SK-N-SH (cell line): ENCODE measurements at regions not wholly inside any gene's neighbourhood (a gene's known extent, or its start where the extent isn't known, plus 50 kb on each side); places are given as distances from the start of the nearest gene placed in this dataset.
"Not testable (repeated sequence)": the region's sequence is repeated elsewhere in the genome, so short reads cannot be mapped to it uniquely, and the experiment has no call there.

Experiments used
- CTCF ChIA-PET: fragments of 300-600, 350-600 bp; formaldehyde crosslinking; extraction: SDS; loops from one replicate; lab custom pipeline; 2021; lab: Yijun Ruan, JAX
- POLR2A ChIA-PET: fragments of 350-600 bp; sonication (Branson Sonifier 250); formaldehyde crosslinking; extraction: SDS; loops from one replicate; lab custom pipeline; 2020; ENCODE audit warnings: antibody characterized with exemption, inconsistent platforms; lab: Yijun Ruan, JAX
- DNase-seq: peaks from one replicate; pipeline ENCODE4 v3.0.0; 2012
- H2AFZ ChIP-seq: fragments of 200-600 bp; sonication (generic); 2 replicates; pipeline ENCODE4 v1.8.1; 2016; ENCODE audit warnings: antibody characterized with exemption, mild to moderate bottlenecking, low read depth
- H3F3A ChIP-seq: fragments of 200-600 bp; sonication (generic); replicated peaks from 2 replicates; pipeline ENCODE3; 2016; ENCODE audit warnings: antibody characterized with exemption, mild to moderate bottlenecking; ENCODE audit not compliant: insufficient read depth
- H3K27ac ChIP-seq, 2 experiments: fragments of 200-500 bp in 1 of 2; fragments of 200-600 bp in 1 of 2; sonication (Bioruptor generic) in 1 of 2; sonication (generic), shearing (Covaris generic) in 1 of 2; 2 replicates each; pipeline versions ENCODE4 v1.5.1 to v1.6.1; 2014 to 2016; ENCODE audit warnings: low read depth in 2 of 2, inconsistent platforms in 1 of 2, low read length in 1 of 2, mild to moderate bottlenecking in 1 of 2, mixed read lengths in 1 of 2
- H3K27me3 ChIP-seq: fragments of 200-600 bp; sonication (generic), shearing (Covaris generic); 2 replicates; pipeline ENCODE4 v1.6.1; 2016; ENCODE audit warnings: mixed run types; ENCODE audit not compliant: insufficient read depth
- H3K36me3 ChIP-seq, 2 experiments: fragments of 200-500 bp in 1 of 2; fragments of 200-600 bp in 1 of 2; sonication (Bioruptor generic) in 1 of 2; sonication (generic) in 1 of 2; replicated peaks in 1 of 2; 2 replicates each; pipeline versions ENCODE3 to v1.5.1; 2014 to 2016; ENCODE audit warnings: low read length in 1 of 2, mild to moderate bottlenecking in 1 of 2; ENCODE audit not compliant: insufficient read depth in 2 of 2, control insufficient read depth in 1 of 2
- H3K4me1 ChIP-seq, 2 experiments: fragments of 200-500 bp in 1 of 2; fragments of 200-600 bp in 1 of 2; sonication (Bioruptor generic) in 1 of 2; sonication (generic), shearing (Covaris generic) in 1 of 2; 2 replicates each; pipeline versions ENCODE4 v1.5.1 to v1.6.1; 2014 to 2016; ENCODE audit warnings: low read depth in 1 of 2, low read length in 1 of 2, mixed run types in 1 of 2; ENCODE audit not compliant: insufficient read depth in 2 of 2, control insufficient read depth in 1 of 2
- H3K4me2 ChIP-seq: fragments of 200-600 bp; sonication (generic), shearing (Covaris generic); 2 replicates; pipeline ENCODE4 v1.6.1; 2017; ENCODE audit warnings: mixed run types
- H3K4me3 ChIP-seq, 2 experiments: fragments of 200-500 bp in 1 of 2; fragments of 200-600 bp in 1 of 2; sonication (Bioruptor generic) in 1 of 2; sonication (generic), shearing (Covaris generic) in 1 of 2; 2 replicates each; pipeline versions ENCODE4 v1.5.1 to v1.8.1; 2014 to 2016; ENCODE audit warnings: low read depth in 2 of 2, inconsistent platforms in 1 of 2, low read length in 1 of 2, mild to moderate bottlenecking in 1 of 2, mixed read lengths in 1 of 2, moderate library complexity in 1 of 2
- H3K79me2 ChIP-seq: fragments of 200-600 bp; sonication (generic); 2 replicates; pipeline ENCODE4 v1.8.1; 2017; ENCODE audit warnings: mild to moderate bottlenecking; ENCODE audit not compliant: insufficient read depth
- H3K9ac ChIP-seq: fragments of 200-600 bp; sonication (generic); 2 replicates; pipeline ENCODE4 v1.6.1; 2017; ENCODE audit warnings: mixed run types
- H3K9me2 ChIP-seq: fragments of 200-600 bp; sonication (generic); 2 replicates; pipeline ENCODE4 v1.6.1; 2017; ENCODE audit warnings: mixed run types
- H3K9me3 ChIP-seq: fragments of 200-600 bp; sonication (generic); 2 replicates; pipeline ENCODE4 v1.6.1; 2017; ENCODE audit warnings: mixed run types, mild to moderate bottlenecking, moderate library complexity
- H4K20me1 ChIP-seq: fragments of 200-600 bp; sonication (generic); 2 replicates; pipeline ENCODE4 v1.6.1; 2017; ENCODE audit warnings: mild to moderate bottlenecking, mixed run types; ENCODE audit not compliant: insufficient read depth
- CHD2 ChIP-seq: fragments of 150-350 bp; IDR thresholded peaks from 2 replicates; pipeline ENCODE4 v1.6.1; 2018; ENCODE audit warnings: low read length; ENCODE audit not compliant: partially characterized antibody
- FOSL2 ChIP-seq: IDR thresholded peaks from 2 replicates; pipeline ENCODE4 v1.4.0; 2012; ENCODE audit warnings: low read depth, mild to moderate bottlenecking, moderate library complexity, borderline replicate concordance
- FOXJ3 ChIP-seq: sonication (generic); formaldehyde crosslinking; IDR thresholded peaks from 2 replicates; pipeline ENCODE4 v1.5.1; 2020; ENCODE audit warnings: mild to moderate bottlenecking, missing genetic modification reagents
- JUND ChIP-seq: IDR thresholded peaks from 2 replicates; pipeline ENCODE4 v1.4.0; 2012
- MEF2A ChIP-seq: IDR thresholded peaks from 2 replicates; pipeline ENCODE4 v1.4.0; 2012; ENCODE audit warnings: low read depth, borderline replicate concordance
- MXI1 ChIP-seq: IDR thresholded peaks from 2 replicates; pipeline ENCODE4 v1.6.1; 2012; ENCODE audit warnings: mild to moderate bottlenecking, low read depth, low read length, improper control_type of control experiment
- NFIC ChIP-seq: IDR thresholded peaks from 2 replicates; pipeline ENCODE4 v1.4.0; 2012; ENCODE audit warnings: borderline replicate concordance
- POLR2AphosphoS5 ChIP-seq: IDR thresholded peaks from 2 replicates; pipeline ENCODE4 v1.6.1; 2012; ENCODE audit warnings: low read depth, low read length
- RAD21 ChIP-seq: IDR thresholded peaks from 2 replicates; pipeline ENCODE4 v1.6.1; 2012; ENCODE audit warnings: mild to moderate bottlenecking, low read length
- RCOR1 ChIP-seq: fragments of 150-350 bp; IDR thresholded peaks from 2 replicates; pipeline ENCODE4 v1.6.1; 2017; ENCODE audit warnings: antibody characterized with exemption, low read length
- RFX5 ChIP-seq: IDR thresholded peaks from 2 replicates; pipeline ENCODE4 v1.6.1; 2012; ENCODE audit warnings: mild to moderate bottlenecking, improper control_type of control experiment, low read length
- RXRA ChIP-seq: IDR thresholded peaks from 2 replicates; pipeline ENCODE4 v1.4.0; 2012; ENCODE audit warnings: low read depth, mild to moderate bottlenecking, borderline replicate concordance
- TCF12 ChIP-seq: IDR thresholded peaks from 2 replicates; pipeline ENCODE4 v1.4.0; 2012
- TEAD4 ChIP-seq: IDR thresholded peaks from 2 replicates; pipeline ENCODE4 v1.4.0; 2012; ENCODE audit warnings: mild to moderate bottlenecking, borderline replicate concordance; ENCODE audit not compliant: insufficient read depth
- YY1 ChIP-seq: IDR thresholded peaks from 2 replicates; pipeline ENCODE4 v1.4.0; 2012; ENCODE audit warnings: low read depth, mild to moderate bottlenecking
- ZBTB33 ChIP-seq: IDR thresholded peaks from 2 replicates; pipeline ENCODE4 v1.4.0; 2012; ENCODE audit warnings: low read depth, borderline replicate concordance
- WGBS: methylation state at CpG from one replicate; pipeline ENCODE4 v1.1.6; 2017; ENCODE audit warnings: low lambda C conversion rate; 5-methylcytosine and 5-hydroxymethylcytosine counted together
- TF ChIP-seq, protein P1 (sequence below): fragments of 200-600 bp; sonication (generic); IDR thresholded peaks from 2 replicates; pipeline ENCODE4 v1.6.1; 2017; ENCODE audit warnings: antibody characterized with exemption, mild to moderate bottlenecking, moderate library complexity
- TF ChIP-seq, protein P2 (sequence below): IDR thresholded peaks from 2 replicates; pipeline ENCODE4; 2012
- TF ChIP-seq, protein P3 (sequence below): IDR thresholded peaks from 2 replicates; pipeline ENCODE4 v1.4.0; 2012; ENCODE audit warnings: low read depth, borderline replicate concordance

DNA sequence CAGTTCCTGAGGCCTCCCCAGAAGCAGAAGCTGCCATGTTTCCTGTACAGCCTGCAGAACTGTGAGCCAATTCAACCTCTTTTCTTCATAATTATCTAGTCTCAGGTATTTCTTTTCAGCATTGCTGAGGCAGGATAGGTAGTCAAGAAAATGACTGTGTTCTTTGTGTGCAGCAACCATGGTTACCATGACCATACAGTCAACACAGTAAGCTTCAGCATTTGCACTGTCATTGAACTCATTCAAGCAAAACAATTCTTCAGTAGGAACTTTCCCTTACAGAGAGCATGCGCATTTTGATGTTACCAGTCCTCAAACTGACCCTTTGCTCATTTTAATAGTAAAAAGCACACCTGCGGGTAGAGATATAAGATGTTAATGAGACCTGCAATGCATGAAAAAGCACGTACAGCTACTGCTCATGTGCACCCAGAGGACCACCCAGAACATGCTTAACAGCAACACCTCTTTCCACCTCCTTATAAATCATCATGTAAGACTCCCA, 180.8 kb downstream of the PRKX start:
- no peaks in the 10 kb centered on the region; the same call in 1 of the 2 replicates for H3K9me3 ChIP-seq
- TF ChIP-seq TEAD4 (no peak), CHD2 (no peak), RXRA (no peak), RCOR1 (no peak)
- TF ChIP-seq, protein P1, sequence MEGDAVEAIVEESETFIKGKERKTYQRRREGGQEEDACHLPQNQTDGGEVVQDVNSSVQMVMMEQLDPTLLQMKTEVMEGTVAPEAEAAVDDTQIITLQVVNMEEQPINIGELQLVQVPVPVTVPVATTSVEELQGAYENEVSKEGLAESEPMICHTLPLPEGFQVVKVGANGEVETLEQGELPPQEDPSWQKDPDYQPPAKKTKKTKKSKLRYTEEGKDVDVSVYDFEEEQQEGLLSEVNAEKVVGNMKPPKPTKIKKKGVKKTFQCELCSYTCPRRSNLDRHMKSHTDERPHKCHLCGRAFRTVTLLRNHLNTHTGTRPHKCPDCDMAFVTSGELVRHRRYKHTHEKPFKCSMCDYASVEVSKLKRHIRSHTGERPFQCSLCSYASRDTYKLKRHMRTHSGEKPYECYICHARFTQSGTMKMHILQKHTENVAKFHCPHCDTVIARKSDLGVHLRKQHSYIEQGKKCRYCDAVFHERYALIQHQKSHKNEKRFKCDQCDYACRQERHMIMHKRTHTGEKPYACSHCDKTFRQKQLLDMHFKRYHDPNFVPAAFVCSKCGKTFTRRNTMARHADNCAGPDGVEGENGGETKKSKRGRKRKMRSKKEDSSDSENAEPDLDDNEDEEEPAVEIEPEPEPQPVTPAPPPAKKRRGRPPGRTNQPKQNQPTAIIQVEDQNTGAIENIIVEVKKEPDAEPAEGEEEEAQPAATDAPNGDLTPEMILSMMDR, result no peak
- TF ChIP-seq, protein P2, sequence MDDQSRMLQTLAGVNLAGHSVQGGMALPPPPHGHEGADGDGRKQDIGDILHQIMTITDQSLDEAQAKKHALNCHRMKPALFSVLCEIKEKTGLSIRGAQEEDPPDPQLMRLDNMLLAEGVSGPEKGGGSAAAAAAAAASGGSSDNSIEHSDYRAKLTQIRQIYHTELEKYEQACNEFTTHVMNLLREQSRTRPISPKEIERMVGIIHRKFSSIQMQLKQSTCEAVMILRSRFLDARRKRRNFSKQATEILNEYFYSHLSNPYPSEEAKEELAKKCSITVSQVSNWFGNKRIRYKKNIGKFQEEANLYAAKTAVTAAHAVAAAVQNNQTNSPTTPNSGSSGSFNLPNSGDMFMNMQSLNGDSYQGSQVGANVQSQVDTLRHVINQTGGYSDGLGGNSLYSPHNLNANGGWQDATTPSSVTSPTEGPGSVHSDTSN, result no peak
- no peaks in the 10 kb centered on the region for H3K4me1 ChIP-seq
- H3K36me3 ChIP-seq, result no peaks in the 10 kb centered on the region
- ChIA-PET CTCF (interaction anchor here (1.3 kb wide), 1 partner anchor 17 kb away, joined by 3 read pairs; no protein-coding TSS in a partner anchor), POLR2A (no interaction called here)
- H3K9me2 ChIP-seq, result no peaks in the 10 kb centered on the region
- no peaks in the 10 kb centered on the region for H3K27me3 ChIP-seq
- no peak overlapping the region for H3K4me2 ChIP-seq
- no peak overlapping the region for H3K9ac ChIP-seq
- H3K27ac ChIP-seq, result no peak overlapping the region
- no peaks in the 10 kb centered on the region for H3F3A ChIP-seq
- H3K79me2 ChIP-seq, result no peaks in the 10 kb centered on the region
- 21% methylated on average over 3 of the region's 3 CpGs for WGBS
- DNase-seq, result no peak
- H2AFZ ChIP-seq, result no peak overlapping the region
- H3K4me3 ChIP-seq, result no peak overlapping the region
- no peaks in the 10 kb centered on the region for H4K20me1 ChIP-seq

- H3K4me3 ChIP-seq, H3F3A ChIP-seq, H2AFZ ChIP-seq, DNase-seq, H3K36me3 ChIP-seq, H3K9me3 ChIP-seq, H3K27ac ChIP-seq, H3K4me2 ChIP-seq, H3K4me1 ChIP-seq, H4K20me1 ChIP-seq, POLR2A ChIA-PET, H3K27me3 ChIP-seq, H3K9me2 ChIP-seq, CTCF ChIA-PET, H3K79me2 ChIP-seq, H3K9ac ChIP-seq: not testable (repeated sequence)
- 28% methylated on average over 3 of the region's 3 CpGs for WGBS
These were observed 182.0 kb downstream of the PRKX start for GRCh38 chrX:3531435-3531834.

GRCh38 chrX:3529466-3530010, 183.1 kb upstream of the MXRA5 start:
- no peaks in the 10 kb centered on the region for H3F3A ChIP-seq
- no peak overlapping the region for H3K4me2 ChIP-seq
- POLR2A ChIA-PET, result no interaction called here
- H3K9ac ChIP-seq, result no peak overlapping the region
- DNase-seq, result no peak
- H3K9me2 ChIP-seq, result no peaks in the 10 kb centered on the region
- CTCF ChIA-PET, result no interaction called here
- H2AFZ ChIP-seq, result no peak overlapping the region
- H3K4me3 ChIP-seq, result no peak overlapping the region
- H3K4me1 ChIP-seq, result no peaks in the 10 kb centered on the region
- H3K27me3 ChIP-seq, result no peaks in the 10 kb centered on the region
- H3K79me2 ChIP-seq, result no peaks in the 10 kb centered on the region
- H4K20me1 ChIP-seq, result no peaks in the 10 kb centered on the region
- WGBS, result 12% methylated on average over 5 of the region's 5 CpGs
- no peaks in the 10 kb centered on the region for H3K36me3 ChIP-seq
- no peaks in the 10 kb centered on the region; the same call in 1 of the 2 replicates for H3K9me3 ChIP-seq
- H3K27ac ChIP-seq, result no peak overlapping the region
- TF ChIP-seq JUND (no peak), POLR2AphosphoS5 (no peak), TEAD4 (no peak), YY1 (no peak), MXI1 (no peak), NFIC (no peak), MEF2A (no peak), TCF12 (no peak), RAD21 (no peak), FOXJ3 (CRISPR knock-in tag) (no peak), ZBTB33 (no peak), FOSL2 (no peak), RFX5 (no peak)
- TF ChIP-seq, protein P3, sequence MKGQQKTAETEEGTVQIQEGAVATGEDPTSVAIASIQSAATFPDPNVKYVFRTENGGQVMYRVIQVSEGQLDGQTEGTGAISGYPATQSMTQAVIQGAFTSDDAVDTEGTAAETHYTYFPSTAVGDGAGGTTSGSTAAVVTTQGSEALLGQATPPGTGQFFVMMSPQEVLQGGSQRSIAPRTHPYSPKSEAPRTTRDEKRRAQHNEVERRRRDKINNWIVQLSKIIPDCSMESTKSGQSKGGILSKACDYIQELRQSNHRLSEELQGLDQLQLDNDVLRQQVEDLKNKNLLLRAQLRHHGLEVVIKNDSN, result no peak
